CD4-positive, alpha-beta T cell treated with Interleukin-17A for 4 hours (primary cell): ENCODE measurements at regions not wholly inside any gene's neighbourhood (a gene's known extent, or its start where the extent isn't known, plus 50 kb on each side); places are given as distances from the start of the nearest gene placed in this dataset.

Source experiments
- DNase-seq: peaks from one replicate; pipeline ENCODE4 v3.0.0-alpha.2; 2020; ENCODE audit warnings: mixed read lengths

GRCh38 chr6:9435281-9435680 is 979.6 kb downstream of the TFAP2A start:
- DNase-seq, result no peak

- no peak for DNase-seq
Observed at GRCh38 chr6:9431945-9432344, 982.9 kb downstream of the TFAP2A start.

DNA sequence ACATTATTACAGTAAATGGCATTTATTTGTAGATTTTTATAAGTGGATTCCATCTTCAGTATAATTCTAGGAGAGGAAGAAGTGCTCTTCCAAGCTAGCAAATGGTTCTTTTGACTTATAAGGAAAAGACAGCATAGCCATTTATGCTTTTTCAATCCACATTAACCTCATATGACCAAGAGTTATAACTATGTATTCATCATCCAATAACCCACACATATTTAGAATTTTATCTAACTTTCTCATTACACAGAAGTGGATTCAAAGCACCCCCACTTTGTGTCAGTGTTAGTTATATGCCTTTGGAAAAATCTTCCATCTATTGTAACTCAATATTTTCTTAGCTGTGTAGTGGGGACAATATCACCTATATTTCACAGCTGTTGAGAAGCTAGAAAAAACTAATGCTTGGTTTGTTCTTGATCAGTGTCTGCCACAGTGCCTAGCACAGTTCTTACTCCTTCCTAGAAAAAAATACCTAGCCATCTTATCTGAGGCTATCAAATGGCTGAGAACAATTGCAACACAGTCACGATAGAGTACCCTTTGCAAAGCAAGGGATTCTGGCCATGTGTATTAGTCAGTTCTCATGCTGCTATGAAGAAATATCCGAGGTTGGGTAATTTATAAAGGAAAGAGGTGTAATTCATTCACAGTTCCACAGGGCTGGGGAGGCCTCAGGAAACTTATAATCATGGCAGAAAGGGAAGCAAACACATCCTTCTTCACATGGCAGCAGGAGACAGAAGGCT is 986.3 kb downstream of the TFAP2A start:
- DNase-seq, result no peak

- DNase-seq, result no peak
Observed at GRCh38 chr6:9422138-9422537, 986.8 kb upstream of the SLC35B3 start.

DNA sequence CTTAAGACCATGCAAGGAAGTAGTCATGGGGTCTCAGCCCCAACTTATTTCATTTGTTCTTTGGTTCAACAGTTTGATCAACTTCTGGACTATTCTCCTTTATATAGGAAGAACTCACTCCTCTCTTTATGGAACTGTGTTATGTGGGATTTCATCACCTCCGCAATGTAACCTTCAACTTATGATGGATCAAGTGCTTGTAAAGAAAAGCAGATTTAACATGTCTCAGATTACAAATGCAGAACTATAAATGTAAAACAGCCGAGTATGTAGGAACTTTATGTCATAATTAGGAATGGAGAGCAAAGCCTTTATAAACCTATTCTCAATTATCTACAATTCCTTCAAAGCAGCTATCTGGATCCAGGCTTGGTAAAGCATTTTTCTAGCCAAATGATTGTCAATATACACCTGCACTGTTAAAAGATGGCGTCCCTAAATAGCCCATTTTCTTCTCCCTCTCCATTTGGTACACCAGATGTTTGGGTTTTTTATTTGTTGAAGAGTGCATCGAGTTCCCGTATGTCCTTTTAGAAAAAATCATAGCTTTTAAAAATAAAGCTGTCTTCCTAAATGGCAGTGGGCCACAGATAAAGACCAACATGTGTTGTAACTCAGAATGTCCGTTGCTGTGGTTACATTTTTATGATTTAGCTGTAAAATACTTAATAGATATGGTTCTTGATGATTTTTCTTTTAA is 985.1 kb upstream of the SLC35B3 start:
- DNase-seq, result no peak

- DNase-seq, result no peak
Observed at GRCh38 chr6:9417400-9417799, 982.1 kb upstream of the SLC35B3 start.

- DNase-seq, result no peak
Observed at GRCh38 chr6:9412951-9413559, 977.7 kb upstream of the SLC35B3 start.

GRCh38 chr6:9409126-9409525 is 973.8 kb upstream of the SLC35B3 start:
- DNase-seq, result no peak

DNA sequence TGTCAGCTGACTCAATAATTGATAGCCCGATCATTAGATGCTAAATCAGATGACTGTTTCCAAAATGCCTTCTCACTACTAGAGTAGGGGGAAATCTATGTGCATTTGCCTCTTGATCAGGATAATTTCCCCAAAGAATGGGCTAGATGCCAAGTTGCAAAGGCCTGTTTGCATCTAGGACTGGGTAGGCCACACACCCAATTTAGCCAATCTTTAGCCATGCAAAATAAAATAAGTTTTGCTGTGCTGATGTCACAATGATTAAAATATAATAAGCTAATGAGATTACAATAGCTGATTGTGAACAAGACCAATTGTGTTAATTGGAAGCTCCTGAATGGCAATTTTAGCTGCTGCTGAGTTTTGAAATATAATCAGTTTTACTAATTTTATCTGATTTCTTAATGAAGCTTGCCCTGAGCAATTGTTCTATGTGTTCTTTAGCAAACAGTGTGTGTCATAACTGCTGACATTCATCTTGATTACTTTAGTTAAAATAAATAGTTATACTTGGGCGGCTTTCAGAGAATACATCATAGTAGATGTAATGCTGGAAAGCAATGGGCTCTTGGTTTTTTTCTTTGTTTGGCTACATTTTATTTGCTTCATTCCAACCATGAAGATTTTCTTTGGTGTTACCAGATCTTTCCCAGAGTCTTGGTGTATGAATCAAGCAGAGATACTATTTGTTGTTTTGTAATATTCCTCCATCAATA is 973.2 kb upstream of the SLC35B3 start:
- no peak for DNase-seq

DNA sequence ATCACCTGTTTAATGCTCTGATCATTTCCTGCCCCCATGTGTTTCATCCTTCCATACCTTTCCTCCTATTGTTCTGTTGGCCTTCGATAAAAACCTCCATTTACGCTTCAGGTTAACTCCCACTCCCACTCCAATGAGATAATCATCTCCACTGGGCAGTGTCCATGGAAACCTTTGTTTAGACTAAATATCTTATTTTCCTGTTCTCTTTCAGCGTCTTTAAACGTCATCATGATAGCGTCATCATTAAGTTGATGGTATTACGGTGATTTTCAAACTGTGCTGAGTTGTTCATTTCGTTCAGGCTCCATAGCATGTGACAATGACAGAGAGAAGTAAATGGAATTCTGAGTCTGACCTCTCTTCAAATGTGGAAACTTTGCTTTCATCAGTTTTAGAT is 970.5 kb upstream of the SLC35B3 start:
- DNase-seq, result no peak

DNA sequence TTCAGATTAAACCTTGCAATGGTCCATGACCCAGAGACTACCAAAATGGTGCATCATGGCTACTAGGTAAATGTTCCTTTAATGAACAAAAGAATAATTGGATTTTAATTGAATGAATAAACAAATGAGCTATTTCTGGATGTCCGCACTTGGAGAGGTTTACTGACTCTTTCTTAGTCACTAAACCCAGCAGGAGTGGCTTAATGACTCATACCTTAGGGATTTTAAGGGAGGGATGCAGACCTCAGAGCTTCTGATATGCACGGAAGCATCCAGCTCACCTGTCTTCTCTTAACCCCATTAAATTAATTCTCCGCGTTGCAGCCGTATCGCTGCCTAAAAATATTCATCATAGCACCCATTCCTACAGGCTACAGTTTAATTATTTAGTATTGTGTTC is 970.0 kb upstream of the SLC35B3 start:
- DNase-seq, result no peak

DNA sequence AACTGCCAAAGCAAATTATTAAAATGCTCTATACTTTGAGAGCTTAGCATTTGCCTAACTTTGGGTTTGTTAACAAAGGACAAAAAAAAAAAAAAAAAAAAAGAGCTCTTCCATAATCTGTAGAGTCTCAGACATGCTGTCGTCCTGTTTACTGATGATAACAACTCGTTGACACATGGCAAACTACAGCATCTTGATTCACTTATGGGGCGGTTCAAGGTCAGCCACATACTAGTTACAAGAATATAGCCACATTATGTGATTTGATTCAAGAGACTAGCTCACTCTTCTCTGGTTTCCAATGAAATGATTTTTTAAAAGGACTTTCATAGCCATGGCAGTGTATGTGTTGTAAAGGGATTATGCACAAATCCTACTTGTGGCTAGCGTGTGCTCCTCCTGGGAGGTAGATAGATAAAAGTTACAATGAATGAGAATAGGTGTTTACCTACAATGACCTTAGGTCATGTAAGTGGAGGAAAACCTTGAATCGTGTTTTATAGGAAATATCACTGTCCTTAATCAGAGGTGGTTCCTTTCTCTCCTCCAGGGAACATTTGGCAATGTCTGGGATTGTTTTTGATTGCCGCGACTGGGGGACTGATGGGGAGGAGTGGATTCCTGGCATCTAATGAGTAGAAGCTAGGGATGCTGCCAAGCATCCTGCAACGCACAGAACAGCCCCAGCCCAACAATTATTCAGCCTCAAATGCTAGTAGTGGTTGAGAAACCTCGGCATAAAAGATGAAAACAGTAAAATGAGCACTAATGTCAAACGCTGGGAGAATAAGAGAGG is 969.2 kb upstream of the SLC35B3 start:
- DNase-seq, result no peak

- DNase-seq, result no peak
Observed at GRCh38 chr6:9403736-9404135, 968.4 kb upstream of the SLC35B3 start.

- DNase-seq, result no peak
Observed at GRCh38 chr6:9401960-9402359, 966.6 kb upstream of the SLC35B3 start.

GRCh38 chr6:9399916-9400315 is 964.6 kb upstream of the SLC35B3 start:
- DNase-seq, result no peak

DNA sequence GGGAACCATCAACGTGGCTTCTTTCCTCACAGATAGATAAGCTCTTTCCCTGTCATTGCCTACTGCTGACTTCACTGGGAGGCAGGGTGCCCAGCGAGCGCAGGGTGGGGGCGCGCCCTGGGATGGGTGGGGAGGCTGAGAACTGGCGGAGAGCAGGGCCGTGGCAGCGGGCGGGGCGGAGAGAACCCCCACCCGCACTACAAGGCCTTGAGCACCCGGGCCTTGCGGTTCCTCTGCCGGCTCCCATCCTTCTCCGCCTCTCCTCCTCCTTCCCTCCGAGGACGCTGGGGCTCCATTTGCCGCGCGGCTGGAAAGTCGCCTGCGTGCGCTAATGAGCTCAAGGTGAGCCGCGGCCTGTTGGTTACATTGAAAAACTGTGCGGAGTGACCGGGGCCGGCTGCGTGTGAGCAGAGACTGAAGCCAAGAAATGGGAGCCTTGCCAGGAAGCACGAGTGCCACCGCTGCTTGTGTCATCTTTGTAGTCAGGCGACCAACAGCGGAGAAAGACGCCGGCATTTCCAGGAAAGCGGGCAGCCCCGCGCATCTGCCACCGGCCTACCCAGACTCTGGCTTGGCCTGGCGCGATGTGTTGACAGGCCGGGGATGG is 963.5 kb upstream of the SLC35B3 start:
- no peak for DNase-seq

DNA sequence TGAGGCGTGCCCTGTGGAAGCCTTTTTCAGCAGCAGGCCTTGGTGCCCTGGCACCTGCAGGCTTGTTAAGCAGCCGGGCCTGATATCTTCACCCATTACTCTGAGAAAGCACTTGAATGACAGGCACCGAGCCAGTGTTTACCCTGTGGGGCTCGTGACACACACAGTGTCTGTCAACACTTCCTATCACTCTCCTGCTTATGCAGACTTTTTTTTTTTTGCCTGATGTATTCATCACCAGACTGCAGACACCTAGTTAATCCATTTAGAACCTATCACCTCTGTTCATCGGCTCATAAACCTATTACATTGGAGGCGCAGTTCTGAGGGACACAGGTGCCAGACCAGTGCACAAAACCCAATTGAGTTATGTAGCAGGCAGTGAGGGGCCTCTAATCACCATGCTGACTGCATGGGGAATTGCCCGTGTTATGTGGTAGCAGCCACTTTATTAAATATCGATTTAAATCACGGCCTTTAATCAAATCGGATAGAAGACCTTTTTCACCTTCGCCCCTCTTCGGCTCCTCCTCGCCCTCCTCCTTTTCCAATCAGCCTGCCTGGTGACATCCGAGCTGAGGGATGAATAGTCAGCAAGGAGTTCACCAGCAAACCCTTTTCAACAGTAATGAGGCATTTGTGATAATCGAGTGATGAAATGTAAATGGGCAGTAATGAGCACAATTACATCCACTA is 962.9 kb upstream of the SLC35B3 start:
- DNase-seq, result no peak

DNA sequence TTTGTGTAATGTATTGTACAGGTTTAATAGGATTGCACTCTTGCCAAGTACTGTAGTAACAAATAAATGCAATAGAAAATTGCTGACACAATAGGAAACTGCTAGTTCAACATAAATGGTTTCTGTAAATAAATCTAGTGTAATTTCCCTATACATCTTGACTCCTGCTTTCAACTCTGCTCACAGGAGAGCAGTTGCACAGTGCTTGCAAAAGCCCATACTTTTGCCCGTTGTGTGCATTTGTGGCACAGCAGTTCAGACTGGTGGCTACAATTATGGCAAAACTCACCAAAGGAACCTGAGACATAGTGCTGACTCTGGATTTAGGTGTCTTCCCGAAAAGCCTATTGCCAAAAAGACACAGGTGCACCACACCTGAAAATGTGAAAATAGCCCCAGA is 953.3 kb upstream of the SLC35B3 start:
- DNase-seq, result no peak

- no peak for DNase-seq
Observed at GRCh38 chr6:9380568-9380967, 945.2 kb upstream of the SLC35B3 start.

DNA sequence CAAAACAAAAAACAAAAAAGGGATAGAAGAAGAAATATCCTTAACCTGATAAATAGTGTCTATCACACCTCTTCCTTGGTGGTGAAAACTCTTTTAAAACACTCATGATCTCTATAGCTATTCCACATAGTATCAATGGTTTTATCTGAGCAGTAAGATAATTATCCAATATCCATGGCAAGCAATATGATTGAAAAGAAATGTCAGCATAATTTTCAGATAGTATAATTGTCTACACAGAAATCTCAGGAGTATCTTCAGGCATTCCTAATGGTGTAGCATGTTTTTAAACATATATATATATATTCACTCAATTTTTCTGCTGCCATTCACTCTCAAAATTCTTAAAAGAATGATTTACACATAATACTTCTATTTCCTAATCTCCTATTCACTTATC is 938.0 kb upstream of the SLC35B3 start:
- no peak for DNase-seq

GRCh38 chr6:9370480-9370879 is 935.1 kb upstream of the SLC35B3 start:
- no peak for DNase-seq

- no peak for DNase-seq
Observed at GRCh38 chr6:9365378-9365777, 930.0 kb upstream of the SLC35B3 start.
